ENCODE measurements at regions not wholly inside any gene's neighbourhood (a gene's known extent, or its start where the extent isn't known, plus 50 kb on each side); places are given as distances from the start of the nearest gene placed in this dataset.

DNA sequence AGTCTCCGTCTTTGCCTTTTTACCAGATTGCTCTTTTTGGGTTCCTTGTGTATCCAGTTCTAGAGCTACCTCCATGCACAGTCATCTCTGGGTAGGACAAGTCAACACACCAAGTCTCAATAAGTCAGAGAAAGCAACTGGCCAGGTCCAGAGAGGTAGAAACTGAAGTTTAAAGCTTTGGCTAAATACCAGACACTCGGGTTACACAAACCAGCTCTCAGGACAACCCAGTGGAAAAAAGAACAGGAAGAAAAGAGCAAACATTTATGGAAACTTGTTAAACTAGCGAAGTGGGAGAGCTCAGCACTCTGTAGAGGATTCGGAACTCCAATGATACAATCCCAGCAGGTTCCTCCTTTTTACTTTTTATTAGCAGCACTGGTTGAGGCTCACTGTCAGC lies 291.0 kb upstream of the CPEB2 start:
- TF ChIP-seq, protein P1, sequence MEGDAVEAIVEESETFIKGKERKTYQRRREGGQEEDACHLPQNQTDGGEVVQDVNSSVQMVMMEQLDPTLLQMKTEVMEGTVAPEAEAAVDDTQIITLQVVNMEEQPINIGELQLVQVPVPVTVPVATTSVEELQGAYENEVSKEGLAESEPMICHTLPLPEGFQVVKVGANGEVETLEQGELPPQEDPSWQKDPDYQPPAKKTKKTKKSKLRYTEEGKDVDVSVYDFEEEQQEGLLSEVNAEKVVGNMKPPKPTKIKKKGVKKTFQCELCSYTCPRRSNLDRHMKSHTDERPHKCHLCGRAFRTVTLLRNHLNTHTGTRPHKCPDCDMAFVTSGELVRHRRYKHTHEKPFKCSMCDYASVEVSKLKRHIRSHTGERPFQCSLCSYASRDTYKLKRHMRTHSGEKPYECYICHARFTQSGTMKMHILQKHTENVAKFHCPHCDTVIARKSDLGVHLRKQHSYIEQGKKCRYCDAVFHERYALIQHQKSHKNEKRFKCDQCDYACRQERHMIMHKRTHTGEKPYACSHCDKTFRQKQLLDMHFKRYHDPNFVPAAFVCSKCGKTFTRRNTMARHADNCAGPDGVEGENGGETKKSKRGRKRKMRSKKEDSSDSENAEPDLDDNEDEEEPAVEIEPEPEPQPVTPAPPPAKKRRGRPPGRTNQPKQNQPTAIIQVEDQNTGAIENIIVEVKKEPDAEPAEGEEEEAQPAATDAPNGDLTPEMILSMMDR (IDR thresholded peaks at IDR 0.05): no peak
- no peak for TF ChIP-seq POLR2A (IDR thresholded peaks at IDR 0.05)

Measured in adrenal gland (tissue), 5 donors.